Breast epithelium (tissue), 4 donors: ENCODE measurements at regions not wholly inside any gene's neighbourhood (a gene's known extent, or its start where the extent isn't known, plus 50 kb on each side); places are given as distances from the start of the nearest gene placed in this dataset.

Source experiments
- DNase-seq, 2 donors: peaks; one replicate each; pipeline ENCODE4 v3.0.0-alpha.2; 2019; ENCODE audit warnings: low spot score in 2 of 2
- H3K27ac ChIP-seq, 2 donors: fragments of 200-600 bp; sonication (generic) in 1 of 2; one replicate each; pipeline ENCODE4 v1.5.1; 2016 to 2019; ENCODE audit warnings: mild to moderate bottlenecking in 1 of 2
- H3K27me3 ChIP-seq, 2 donors: fragments of 200-600 bp; sonication (generic) in 1 of 2; one replicate each; pipeline versions ENCODE4 v1.5.1 to v1.6.0; 2017 to 2019; ENCODE audit warnings: control low read depth in 1 of 2, mild to moderate bottlenecking in 1 of 2
- H3K36me3 ChIP-seq: fragments of 200-600 bp; one replicate; pipeline ENCODE4 v1.5.1; 2019
- H3K4me1 ChIP-seq, 2 donors: fragments of 200-600 bp; sonication (generic); one replicate each; pipeline ENCODE4 v1.5.1; 2016 to 2019; ENCODE audit warnings: control low read depth in 1 of 2
- H3K4me3 ChIP-seq, 3 donors: fragments of 200-600 bp; sonication (generic); 1 replicate in 2 of 3; 2 replicates in 1 of 3; pipeline ENCODE4 v1.5.1; 2016 to 2019; ENCODE audit warnings: mild to moderate bottlenecking in 3 of 3, moderate library complexity in 2 of 3
- H3K9me3 ChIP-seq, 2 donors: fragments of 200-600 bp; sonication (generic) in 1 of 2; one replicate each; pipeline ENCODE4 v1.5.1; 2016 to 2019; ENCODE audit warnings: control low read depth in 1 of 2
- CTCF ChIP-seq, 3 donors: fragments of 450-650 bp; IDR thresholded peaks; one replicate each; pipeline ENCODE4 v1.5.1; 2016 to 2017; ENCODE audit warnings: antibody characterized with exemption in 3 of 3, mild to moderate bottlenecking in 3 of 3, moderate library complexity in 3 of 3
- POLR2A ChIP-seq: fragments of 450-650 bp; IDR thresholded peaks from one replicate; pipeline ENCODE4 v1.6.1; 2016; ENCODE audit warnings: antibody characterized with exemption, mild to moderate bottlenecking, moderate library complexity
- POLR2AphosphoS5 ChIP-seq, 3 donors: sonication (generic); formaldehyde crosslinking; IDR thresholded peaks; one replicate each; pipeline ENCODE4 v1.6.1; 2017; ENCODE audit warnings: antibody characterized with exemption in 3 of 3
- intact Hi-C: fragments of 100-400 bp; cut with DNase I; formaldehyde crosslinking; loops from one replicate; pipeline ENCODE4 v1.15.1; 2023; ENCODE audit warnings: low total_unique reads

DNA sequence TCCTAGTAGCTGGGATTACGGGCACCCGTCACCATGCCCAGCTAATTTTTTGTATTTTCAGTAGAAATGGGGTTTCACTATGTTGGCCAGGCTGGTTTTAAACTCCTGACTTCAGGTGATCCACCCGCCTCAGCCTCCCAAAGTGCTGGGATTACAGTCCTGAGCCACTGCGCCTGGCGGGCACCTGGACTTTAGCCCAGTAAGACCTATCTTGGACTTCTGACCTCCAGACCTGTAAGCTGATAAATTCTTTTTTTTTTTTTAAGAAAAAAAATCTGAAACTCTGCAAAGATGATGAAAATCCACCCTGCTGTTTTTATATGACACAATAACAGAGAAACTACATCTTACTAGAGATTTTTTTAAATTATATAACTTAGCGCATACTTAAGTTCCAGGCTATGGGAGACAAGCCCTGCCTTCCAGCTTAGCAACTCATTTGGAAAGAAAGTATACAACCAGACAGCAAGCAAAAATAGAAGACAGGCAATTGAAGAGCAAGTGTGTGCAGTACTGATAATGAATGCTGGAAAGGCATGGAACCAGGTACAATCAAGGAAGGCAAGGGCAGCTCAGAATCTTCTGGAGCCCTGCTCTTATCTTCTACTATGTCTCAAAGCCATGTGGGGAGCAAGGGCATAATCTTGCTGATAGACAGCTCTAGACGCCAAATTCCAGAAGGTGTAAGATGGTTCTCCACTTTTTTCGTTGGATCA is 104.2 kb downstream of the CD83 start:
- no peak for DNase-seq
- H3K27ac ChIP-seq: no peak overlapping the region
- intact Hi-C loops: loop anchor here (10.0 kb wide), 1 partner anchor 1413 kb away; no protein-coding TSS in a partner anchor
- TF ChIP-seq POLR2AphosphoS5 (IDR thresholded peaks at IDR 0.05) (no peak), POLR2A (no peak), CTCF (IDR thresholded peaks at IDR 0.05) (no peak)
- no peaks in the 10 kb centered on the region for H3K4me1 ChIP-seq
- H3K9me3 ChIP-seq: no peaks in the 10 kb centered on the region
- H3K4me3 ChIP-seq: no peak overlapping the region
- no peaks in the 10 kb centered on the region for H3K27me3 ChIP-seq
- no peaks in the 10 kb centered on the region for H3K36me3 ChIP-seq

DNA sequence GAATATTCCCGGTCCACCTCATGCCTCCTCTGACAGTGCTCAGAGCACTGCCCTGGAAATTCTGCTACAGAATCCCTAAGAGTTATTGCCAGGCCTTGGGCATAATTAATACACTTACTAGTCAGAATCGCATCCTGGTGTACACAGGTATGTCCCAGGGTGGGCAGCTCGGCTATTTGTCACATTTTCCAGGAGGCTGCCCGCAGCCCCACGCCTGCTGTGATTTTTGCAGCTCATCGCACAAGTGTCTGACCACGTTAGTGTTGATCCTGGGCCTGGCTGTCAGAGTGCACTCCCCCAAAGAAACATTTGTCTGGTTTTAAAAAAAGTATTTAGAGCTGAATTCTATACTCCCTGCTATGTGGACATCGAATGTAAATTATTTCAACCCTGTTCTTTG is 105.4 kb downstream of the CD83 start:
- H3K4me3 ChIP-seq: no peak overlapping the region
- H3K27ac ChIP-seq: no peak overlapping the region
- H3K36me3 ChIP-seq: no peaks in the 10 kb centered on the region
- H3K9me3 ChIP-seq: no peaks in the 10 kb centered on the region
- DNase-seq: no peak
- intact Hi-C loops: loop anchor here (10.0 kb wide), 1 partner anchor 1412 kb away; no protein-coding TSS in a partner anchor
- no peaks in the 10 kb centered on the region for H3K4me1 ChIP-seq
- TF ChIP-seq CTCF (IDR thresholded peaks at IDR 0.05) (no peak), POLR2A (no peak), POLR2AphosphoS5 (IDR thresholded peaks at IDR 0.05) (no peak)
- H3K27me3 ChIP-seq: no peaks in the 10 kb centered on the region

DNA sequence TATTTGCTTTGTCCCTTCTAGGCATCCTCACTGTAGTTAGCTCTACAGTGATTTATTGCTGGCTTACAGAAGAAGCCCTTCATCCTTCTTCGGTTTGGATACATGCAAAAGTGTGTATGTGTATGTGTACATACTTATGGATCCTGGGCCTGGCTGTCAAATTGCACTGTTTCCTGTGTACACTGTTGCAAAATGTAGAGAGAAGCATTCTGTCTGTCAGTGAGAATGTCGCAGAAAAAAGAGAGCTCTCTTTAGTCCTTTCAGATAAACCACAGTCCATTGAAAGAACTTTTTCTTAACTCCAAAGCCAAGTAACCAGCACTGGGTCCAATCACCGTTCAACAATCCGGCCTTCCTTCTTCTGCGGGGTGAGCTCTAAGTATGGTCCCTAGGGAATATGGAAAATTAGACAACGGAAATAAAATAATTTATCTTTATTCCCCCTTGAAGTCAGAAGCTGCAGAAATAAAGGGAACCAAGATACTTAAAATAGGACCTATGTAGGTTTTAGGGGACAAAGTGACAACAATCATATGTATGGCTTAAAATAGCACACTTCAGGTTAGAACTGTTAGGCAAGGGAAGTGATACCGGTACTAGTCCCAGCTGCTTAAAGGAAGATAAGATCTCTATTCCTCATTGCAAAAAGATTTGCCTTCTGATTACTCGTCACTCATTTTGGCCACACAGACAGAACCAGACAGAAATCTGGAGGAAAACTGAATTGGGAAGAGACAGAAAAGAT is 107.0 kb downstream of the CD83 start:
- no peak for TF ChIP-seq POLR2AphosphoS5 (IDR thresholded peaks at IDR 0.05)
- no peak for TF ChIP-seq CTCF (IDR thresholded peaks at IDR 0.05)
- no peak for TF ChIP-seq POLR2A
- DNase-seq: no peak
- intact Hi-C loops: loop anchor here (5.0 to 10.0 kb wide), 2 partner anchors 243 to 1410 kb away; no protein-coding TSS in a partner anchor
- no peaks in the 10 kb centered on the region for H3K27me3 ChIP-seq
- H3K4me3 ChIP-seq: no peak overlapping the region
- no peak overlapping the region for H3K27ac ChIP-seq
- no peaks in the 10 kb centered on the region for H3K4me1 ChIP-seq
- H3K36me3 ChIP-seq: no peaks in the 10 kb centered on the region
- no peaks in the 10 kb centered on the region for H3K9me3 ChIP-seq

GRCh38 chr6:14226051-14226660 is 108.6 kb downstream of the CD83 start:
- TF ChIP-seq CTCF (IDR thresholded peaks at IDR 0.05): no peak
- TF ChIP-seq POLR2A: no peak
- TF ChIP-seq POLR2AphosphoS5 (IDR thresholded peaks at IDR 0.05): no peak
- no peaks in the 10 kb centered on the region for H3K4me1 ChIP-seq
- H3K4me3 ChIP-seq: no peak overlapping the region
- no peak overlapping the region for H3K27ac ChIP-seq
- no peaks in the 10 kb centered on the region for H3K36me3 ChIP-seq
- intact Hi-C loops: loop anchor here (5.0 to 10.0 kb wide), 2 partner anchors 241 to 1409 kb away; no protein-coding TSS in a partner anchor
- H3K27me3 ChIP-seq: no peaks in the 10 kb centered on the region
- DNase-seq: no peak
- H3K9me3 ChIP-seq: no peaks in the 10 kb centered on the region

GRCh38 chr6:14228571-14228970 is 111.0 kb downstream of the CD83 start:
- DNase-seq: no peak
- Histone ChIP-seq H3K36me3 (no peaks in the 10 kb centered on the region), H3K4me3 (no peak overlapping the region), H3K9me3 (no peaks in the 10 kb centered on the region), H3K27ac (no peak overlapping the region), H3K4me1 (no peaks in the 10 kb centered on the region), H3K27me3 (no peaks in the 10 kb centered on the region)
- TF ChIP-seq CTCF (IDR thresholded peaks at IDR 0.05): no peak
- no peak for TF ChIP-seq POLR2A
- no peak for TF ChIP-seq POLR2AphosphoS5 (IDR thresholded peaks at IDR 0.05)
- intact Hi-C loops: loop anchor here (5.0 to 10.0 kb wide), 2 partner anchors 239 to 1406 kb away; no protein-coding TSS in a partner anchor
